HCT116 (cell line): ENCODE measurements at regions not wholly inside any gene's neighbourhood (a gene's known extent, or its start where the extent isn't known, plus 50 kb on each side); places are given as distances from the start of the nearest gene placed in this dataset.

Experiments
- ATAC-seq: fragments of 200-7000 bp; cut with Tn5 transposase; 2 replicates; pipeline ENCODE4 v1.9.1; 2020; ENCODE audit warnings: mild to moderate bottlenecking, moderate library complexity
- BruUV-seq: library from RNA; stranded (reverse); fragments of 400-500 nt; replicated peaks from 2 replicates; lab custom pipeline; 2021; lab: Mats Ljungman, UMichigan
- CTCF ChIA-PET: fragments of 300-600 bp; sonication (Branson Sonifier 250); formaldehyde crosslinking; loops from one replicate; lab custom pipeline; 2021; ENCODE audit warnings: antibody characterized with exemption; lab: Charles Lee
- POLR2A ChIA-PET: fragments of 300-600, 350-600 bp; sonication (Branson Sonifier 250); formaldehyde crosslinking; loops from one replicate; lab custom pipeline; 2021; ENCODE audit warnings: antibody characterized with exemption; lab: Charles Lee
- RAD21 ChIA-PET, 2 experiments: fragments of 300-600 bp; sonication (Branson Sonifier 250); formaldehyde crosslinking; loops; one replicate each; lab custom pipeline; 2023; ENCODE audit warnings: low total read pairs in 2 of 2; ENCODE audit not compliant: uncharacterized antibody in 2 of 2, unreplicated experiment in 2 of 2, low non-redundant PET in 1 of 2; lab: Charles Lee
- DNase-seq: peaks from one replicate; pipeline ENCODE4 v3.0.0-alpha.2; 2010; ENCODE audit warnings: low read depth, low spot score
- H2AFZ ChIP-seq: fragments of 200-600 bp; shearing (Covaris generic), sonication (generic); 2 replicates; pipeline ENCODE4 v1.6.1; 2017; ENCODE audit warnings: low read depth, mixed run types, mixed read lengths, antibody characterized with exemption, low read length; ENCODE audit not compliant: poor library complexity, severe bottlenecking
- H3K27ac ChIP-seq: 2 replicates; pipeline ENCODE4 v1.5.1; 2012; ENCODE audit warnings: low read depth, low read length
- H3K27me3 ChIP-seq: fragments of 200-600 bp; sonication (generic); 2 replicates; pipeline ENCODE4 v1.6.1; 2016; ENCODE audit warnings: mixed run types, low read length, mixed read lengths; ENCODE audit not compliant: insufficient read depth
- H3K36me3 ChIP-seq, 2 experiments: fragments of 200-500 bp in 1 of 2; fragments of 200-600 bp in 1 of 2; sonication (Bioruptor generic) in 1 of 2; sonication (generic) in 1 of 2; 2 replicates each; pipeline versions ENCODE4 v1.5.1 to v1.6.1; 2014 to 2016; ENCODE audit warnings: low read length in 2 of 2, inconsistent platforms in 1 of 2, mixed read lengths in 1 of 2, mixed run types in 1 of 2; ENCODE audit not compliant: insufficient read depth in 2 of 2, control insufficient read depth in 1 of 2
- H3K4me1 ChIP-seq, 2 experiments: fragments of 200-600 bp in 1 of 2; sonication (generic) in 1 of 2; 2 replicates each; pipeline versions ENCODE4 v1.5.1 to v1.6.1; 2012 to 2017; ENCODE audit warnings: low read length in 2 of 2, inconsistent platforms in 1 of 2, mild to moderate bottlenecking in 1 of 2, mixed read lengths in 1 of 2, mixed run types in 1 of 2, moderate library complexity in 1 of 2; ENCODE audit not compliant: insufficient read depth in 2 of 2, control insufficient read depth in 1 of 2
- H3K4me2 ChIP-seq: fragments of 200-600 bp; sonication (generic); 2 replicates; pipeline ENCODE4 v1.6.1; 2017; ENCODE audit warnings: mixed run types, low read length, mixed read lengths
- H3K4me3 ChIP-seq, 2 experiments: fragments of 200-600 bp in 1 of 2; sonication (generic) in 1 of 2; replicated peaks in 1 of 2; 2 replicates each; pipeline ENCODE4 v1.5.1; 2011 to 2016; ENCODE audit warnings: low read length in 2 of 2, control low read depth in 1 of 2, low read depth in 1 of 2, mild to moderate bottlenecking in 1 of 2, mixed read lengths in 1 of 2, mixed run types in 1 of 2
- H3K79me2 ChIP-seq: fragments of 200-600 bp; sonication (generic); 2 replicates; pipeline ENCODE4 v1.6.1; 2017; ENCODE audit warnings: mild to moderate bottlenecking, mixed run types, low read length, moderate library complexity, mixed read lengths; ENCODE audit not compliant: insufficient read depth
- H3K9ac ChIP-seq: fragments of 200-600 bp; sonication (generic); 2 replicates; pipeline ENCODE4 v1.6.1; 2016; ENCODE audit warnings: low read length, mixed read lengths
- H3K9me2 ChIP-seq: fragments of 200-600 bp; sonication (generic), shearing (Covaris generic); 2 replicates; pipeline ENCODE4 v1.6.1; 2017; ENCODE audit warnings: mixed run types, mild to moderate bottlenecking, moderate library complexity; ENCODE audit not compliant: insufficient read depth
- H3K9me3 ChIP-seq, 2 experiments: fragments of 200-500 bp in 1 of 2; fragments of 200-600 bp in 1 of 2; sonication (Bioruptor generic) in 1 of 2; sonication (generic) in 1 of 2; 2 replicates each; pipeline ENCODE4 v1.6.1; 2014 to 2017; ENCODE audit warnings: low read length in 2 of 2, mixed read lengths in 2 of 2, inconsistent platforms in 1 of 2, low read depth in 1 of 2, mild to moderate bottlenecking in 1 of 2, mixed run types in 1 of 2, moderate library complexity in 1 of 2; ENCODE audit not compliant: control insufficient read depth in 1 of 2, insufficient read depth in 1 of 2
- H4K20me1 ChIP-seq: fragments of 200-600 bp; sonication (generic), shearing (Covaris generic); 2 replicates; pipeline ENCODE4 v1.6.1; 2017; ENCODE audit warnings: mixed run types, mild to moderate bottlenecking, moderate library complexity; ENCODE audit not compliant: insufficient read depth
- ATF3 ChIP-seq: IDR thresholded peaks from 2 replicates; pipeline ENCODE4 v1.6.1; 2012
- CBX3 ChIP-seq: IDR thresholded peaks from 2 replicates; pipeline ENCODE4 v1.6.1; 2012; ENCODE audit warnings: low read depth
- ELF1 ChIP-seq: IDR thresholded peaks from 2 replicates; pipeline ENCODE4 v1.6.1; 2012; ENCODE audit warnings: low read depth, borderline replicate concordance
- EZH2phosphoT487 ChIP-seq: fragments of 200-600 bp; IDR thresholded peaks from 2 replicates; pipeline ENCODE4 v1.6.1; 2018; ENCODE audit warnings: antibody characterized with exemption, borderline replicate concordance
- FOSL1 ChIP-seq: IDR thresholded peaks from 2 replicates; pipeline ENCODE4 v1.6.1; 2012; ENCODE audit warnings: low read depth
- JUND ChIP-seq: IDR thresholded peaks from 2 replicates; pipeline ENCODE4 v1.6.1; 2012
- RAD21 ChIP-seq: IDR thresholded peaks from 2 replicates; pipeline ENCODE4 v1.6.1; 2012; ENCODE audit warnings: low read depth, mild to moderate bottlenecking
- REST ChIP-seq: IDR thresholded peaks from 2 replicates; pipeline ENCODE4 v1.6.1; 2012; ENCODE audit warnings: low read depth
- TCF7L2 ChIP-seq: IDR thresholded peaks from 2 replicates; pipeline ENCODE4 v1.7.0; 2011; ENCODE audit warnings: borderline replicate concordance, inconsistent platforms; ENCODE audit not compliant: insufficient read depth, insufficient read length; ENCODE audit errors: extremely low read depth
- YY1 ChIP-seq: IDR thresholded peaks from 2 replicates; pipeline ENCODE4 v1.6.1; 2011; ENCODE audit warnings: low read length, low read depth, moderate library complexity, mild to moderate bottlenecking; ENCODE audit not compliant: insufficient replicate concordance; ENCODE audit errors: extremely low read depth
- ZBTB33 ChIP-seq: IDR thresholded peaks from 2 replicates; pipeline ENCODE4 v1.6.1; 2011; ENCODE audit warnings: mild to moderate bottlenecking, low read length, moderate library complexity; ENCODE audit not compliant: insufficient replicate concordance; ENCODE audit errors: extremely low read depth
- ZFX ChIP-seq: fragments of 450-650 bp; IDR thresholded peaks from 2 replicates; pipeline ENCODE4 v1.6.1; 2017
- ZNF274 ChIP-seq: fragments of 200-500 bp; sonication (Bioruptor generic); IDR thresholded peaks from 2 replicates; pipeline ENCODE4 v1.6.1; 2014; ENCODE audit warnings: mild to moderate bottlenecking, low read depth, low read length, inconsistent platforms
- intact Hi-C: fragments of 100-400 bp; cut with micrococcal nuclease; formaldehyde crosslinking; loops from 2 replicates; pipeline ENCODE4 v1.10.0; 2022

GRCh38 chr16:61309386-61309785 is 726.9 kb downstream of the CDH8 start:
- intact Hi-C loops = no loop called here
- Histone ChIP-seq H4K20me1 (no peaks in the 10 kb centered on the region), H3K4me1 (no peaks in the 10 kb centered on the region), H3K36me3 (no peaks in the 10 kb centered on the region), H3K9me2 (no peaks in the 10 kb centered on the region), H3K27me3 (no peaks in the 10 kb centered on the region), H3K4me2 (no peak overlapping the region), H3K4me3 (no peak overlapping the region), H3K27ac (no peak overlapping the region), H3K9ac (no peak overlapping the region), H2AFZ (no peak overlapping the region), H3K79me2 (no peaks in the 10 kb centered on the region), H3K9me3 (peaks cover 15 to 35% of the 10 kb centered on the region in 2 experiments; a peak in 2 of 4 replicates)
- POLR2A ChIA-PET = no interaction called here
- RAD21 ChIA-PET = no interaction called here
- ATAC-seq (no peak), DNase-seq (no peak)
- CTCF ChIA-PET = no interaction called here
- no peak for TF ChIP-seq CBX3
- no TSS peak for BruUV-seq

- no peak overlapping the region for H2AFZ ChIP-seq
- H3K27ac ChIP-seq = no peak overlapping the region
- H3K4me3 ChIP-seq = no peak overlapping the region
- ChIA-PET CTCF (no interaction called here), RAD21 (no interaction called here), POLR2A (no interaction called here)
- ATAC-seq = no peak
- DNase-seq = no peak
- intact Hi-C loops = no loop called here
- H3K27me3 ChIP-seq = no peaks in the 10 kb centered on the region
- H3K36me3 ChIP-seq = no peaks in the 10 kb centered on the region
- no peaks in the 10 kb centered on the region for H3K9me2 ChIP-seq
- H3K9me3 ChIP-seq = peaks cover 13 to 41% of the 10 kb centered on the region in 2 experiments; a peak in 2 of 4 replicates
- H4K20me1 ChIP-seq = no peaks in the 10 kb centered on the region
- no TSS peak for BruUV-seq
- H3K79me2 ChIP-seq = no peaks in the 10 kb centered on the region
- H3K9ac ChIP-seq = no peak overlapping the region
- H3K4me1 ChIP-seq = no peaks in the 10 kb centered on the region
- no peak overlapping the region for H3K4me2 ChIP-seq
- TF ChIP-seq CBX3 (no peak), JUND (no peak), ZNF274 (no peak), EZH2phosphoT487 (no peak), RAD21 (no peak), FOSL1 (no peak), ATF3 (no peak), TCF7L2 (no peak), ELF1 (no peak), YY1 (no peak), REST (no peak), ZBTB33 (no peak), ZFX (no peak)
Observed at GRCh38 chr16:61306204-61306603, 730.0 kb downstream of the CDH8 start.
